Keratinocyte (primary cell): ENCODE measurements at regions not wholly inside any gene's neighbourhood (a gene's known extent, or its start where the extent isn't known, plus 50 kb on each side); places are given as distances from the start of the nearest gene placed in this dataset.

Experiments used
- EZH2 ChIP-seq: IDR thresholded peaks from one replicate; pipeline ENCODE4 v1.6.1; 2012; ENCODE audit warnings: inconsistent platforms, mild to moderate bottlenecking, low read length, moderate library complexity
- TF ChIP-seq, protein P1 (sequence below), 3 experiments: IDR thresholded peaks in 1 of 3; conservative IDR thresholded peaks in 1 of 3; optimal IDR thresholded peaks in 1 of 3; 2 replicates in 2 of 3; 3 replicates in 1 of 3; pipeline versions ENCODE3 to v1.5.1; 2011; ENCODE audit warnings: low read length in 3 of 3, mild to moderate bottlenecking in 3 of 3, moderate library complexity in 2 of 3, control low read depth in 1 of 3, inconsistent platforms in 1 of 3; ENCODE audit not compliant: insufficient read depth in 2 of 3; ENCODE audit errors: extremely low read depth in 1 of 3

DNA sequence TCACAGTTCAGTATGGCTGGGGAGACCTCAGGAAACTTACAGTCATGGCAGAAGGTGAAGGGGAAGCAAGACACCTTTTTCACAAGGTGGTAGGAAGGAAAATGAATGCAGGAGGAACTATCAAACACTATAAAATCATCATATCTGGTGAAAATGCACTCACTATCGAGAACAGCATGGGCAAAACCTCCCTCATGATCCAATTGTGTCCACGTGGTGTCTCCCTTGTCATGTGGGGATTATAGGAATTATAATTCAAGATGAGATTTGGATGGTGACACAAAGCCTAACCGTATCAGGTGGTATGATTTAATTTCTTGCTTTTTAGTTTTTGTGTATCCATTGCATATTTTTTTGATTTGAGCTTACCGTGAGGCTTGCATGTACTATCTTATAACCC lies 133.2 kb upstream of the SYNCRIP start:
- TF ChIP-seq, protein P1, sequence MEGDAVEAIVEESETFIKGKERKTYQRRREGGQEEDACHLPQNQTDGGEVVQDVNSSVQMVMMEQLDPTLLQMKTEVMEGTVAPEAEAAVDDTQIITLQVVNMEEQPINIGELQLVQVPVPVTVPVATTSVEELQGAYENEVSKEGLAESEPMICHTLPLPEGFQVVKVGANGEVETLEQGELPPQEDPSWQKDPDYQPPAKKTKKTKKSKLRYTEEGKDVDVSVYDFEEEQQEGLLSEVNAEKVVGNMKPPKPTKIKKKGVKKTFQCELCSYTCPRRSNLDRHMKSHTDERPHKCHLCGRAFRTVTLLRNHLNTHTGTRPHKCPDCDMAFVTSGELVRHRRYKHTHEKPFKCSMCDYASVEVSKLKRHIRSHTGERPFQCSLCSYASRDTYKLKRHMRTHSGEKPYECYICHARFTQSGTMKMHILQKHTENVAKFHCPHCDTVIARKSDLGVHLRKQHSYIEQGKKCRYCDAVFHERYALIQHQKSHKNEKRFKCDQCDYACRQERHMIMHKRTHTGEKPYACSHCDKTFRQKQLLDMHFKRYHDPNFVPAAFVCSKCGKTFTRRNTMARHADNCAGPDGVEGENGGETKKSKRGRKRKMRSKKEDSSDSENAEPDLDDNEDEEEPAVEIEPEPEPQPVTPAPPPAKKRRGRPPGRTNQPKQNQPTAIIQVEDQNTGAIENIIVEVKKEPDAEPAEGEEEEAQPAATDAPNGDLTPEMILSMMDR (optimal IDR thresholded peaks at IDR 0.05 in 1 of 3, IDR thresholded peaks at IDR 0.05 in 1 of 3, conservative IDR thresholded peaks at IDR 0.05 in 1 of 3; ENCODE audit: extremely low read depth in 1 of 3, insufficient read depth in 2 of 3, low read length in 3 of 3), result no peak
- no peak for TF ChIP-seq EZH2
